Dermis blood vessel endothelial cell (primary cell): ENCODE measurements at regions not wholly inside any gene's neighbourhood (a gene's known extent, or its start where the extent isn't known, plus 50 kb on each side); places are given as distances from the start of the nearest gene placed in this dataset.
"Not testable (repeated sequence)": the region's sequence is repeated elsewhere in the genome, so short reads cannot be mapped to it uniquely, and the experiment has no call there.

Experiments used
- DNase-seq: peaks from one replicate; pipeline ENCODE4 v3.0.0; 2010

DNA sequence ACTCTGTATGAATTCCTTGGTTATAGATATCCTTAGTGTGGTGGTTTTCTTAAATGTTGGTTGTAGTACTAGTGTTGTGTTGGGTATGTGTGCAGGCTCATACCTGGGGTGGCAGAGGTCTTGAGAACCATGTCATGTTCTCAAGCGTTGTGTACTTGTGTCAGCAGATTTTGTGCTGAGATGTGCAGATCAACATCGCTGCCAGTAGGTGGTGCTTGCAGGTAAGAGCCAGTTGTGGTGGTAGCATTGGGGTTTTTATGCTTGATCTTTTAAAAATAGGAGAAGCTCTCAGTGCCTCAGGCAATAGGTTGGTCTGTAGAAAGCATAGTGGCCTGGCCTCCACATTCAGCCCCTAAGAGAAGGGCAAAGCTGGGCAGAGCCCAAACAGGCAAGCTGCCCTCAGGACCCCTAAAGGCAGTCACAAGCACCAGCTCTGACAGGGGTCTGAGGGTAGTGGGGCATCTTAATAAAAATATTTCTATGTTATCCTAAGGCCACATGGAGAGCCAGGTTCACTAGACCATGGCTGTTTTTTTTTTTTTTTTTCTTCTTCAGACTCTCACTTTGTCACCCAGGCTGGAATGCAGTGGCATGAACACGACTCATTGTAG lies 164.0 kb downstream of the IL20RB start:
- peak; percentile 74 for DNase-seq

DNA sequence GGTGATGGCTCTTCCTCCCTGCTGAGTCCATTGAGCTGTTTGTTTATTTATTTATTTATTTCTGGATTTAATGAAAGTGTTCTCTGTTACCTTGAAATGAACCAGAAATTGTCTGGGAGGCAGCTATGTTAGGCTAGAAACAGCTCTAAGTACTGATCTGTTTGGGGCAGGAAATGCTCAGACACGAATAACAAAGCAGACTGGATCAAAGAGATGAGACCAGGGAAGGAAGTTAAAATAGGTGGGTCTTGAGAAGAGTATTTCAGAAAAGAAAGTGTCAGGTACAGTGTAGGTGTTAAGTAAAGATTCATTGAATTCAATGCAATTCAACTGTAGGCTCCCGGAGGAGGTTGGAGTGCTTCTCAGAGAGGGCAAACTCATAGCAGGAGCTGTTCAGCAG lies 173.3 kb downstream of the IL20RB start:
- DNase-seq: no peak

DNA sequence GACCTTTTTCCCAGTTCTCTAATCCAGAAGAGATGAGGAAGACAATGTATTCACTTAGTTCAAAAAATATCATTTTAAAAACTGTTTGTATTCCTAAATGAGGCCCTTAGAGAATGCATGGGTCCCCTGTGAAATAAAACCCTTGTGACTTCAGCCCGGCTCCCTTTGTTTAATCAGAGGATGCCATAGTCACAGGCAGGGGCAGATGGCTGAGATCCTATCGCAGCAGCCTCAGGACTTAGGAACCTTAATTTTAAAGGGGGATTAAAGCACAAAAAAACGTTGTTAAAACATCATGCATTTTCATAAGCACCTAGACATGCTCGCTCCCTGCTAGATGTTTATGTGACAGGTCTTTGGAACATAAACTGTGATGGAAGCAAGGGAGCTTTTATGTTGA lies 176.6 kb downstream of the IL20RB start:
- DNase-seq: no peak

DNA sequence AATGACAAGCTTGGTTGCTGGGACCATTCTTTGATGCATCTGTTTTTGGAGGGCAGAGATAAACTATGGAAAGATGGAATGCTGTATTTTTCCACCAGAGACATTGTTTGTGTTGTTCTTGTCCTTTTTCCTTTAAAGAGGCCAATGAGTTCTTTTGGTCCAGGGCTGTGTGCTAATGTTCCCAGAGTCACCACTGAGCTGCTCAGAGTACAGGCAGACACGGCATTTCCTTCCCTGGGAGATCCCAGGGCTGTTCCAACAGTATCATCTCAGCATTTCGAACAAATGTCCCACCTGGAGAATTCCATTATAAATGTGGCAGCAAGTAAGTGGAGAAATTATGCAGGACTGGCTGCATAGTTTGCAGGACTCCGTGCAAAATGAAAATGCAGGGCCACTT lies 190.6 kb downstream of the IL20RB start:
- no peak for DNase-seq

DNA sequence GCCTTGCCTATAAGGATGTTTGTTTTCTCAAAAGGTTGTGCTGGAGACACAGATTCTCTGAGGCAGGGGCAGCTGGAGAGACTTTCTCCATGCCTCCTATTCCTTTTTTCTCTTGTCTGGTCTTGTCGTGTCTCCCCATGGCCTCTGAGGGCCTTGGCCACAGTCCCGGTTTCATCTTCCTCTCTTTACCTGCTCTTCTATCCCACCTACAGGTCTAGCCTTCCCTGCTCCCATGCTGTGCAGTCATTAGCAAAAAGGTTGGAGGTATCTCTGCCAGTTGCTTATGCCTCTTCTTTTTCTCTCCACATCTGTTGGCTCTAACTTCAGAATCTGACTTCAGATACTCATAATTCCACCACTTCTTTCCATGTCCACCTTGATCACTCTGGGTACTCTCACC lies 191.1 kb downstream of the IL20RB start:
- no peak for DNase-seq

DNA sequence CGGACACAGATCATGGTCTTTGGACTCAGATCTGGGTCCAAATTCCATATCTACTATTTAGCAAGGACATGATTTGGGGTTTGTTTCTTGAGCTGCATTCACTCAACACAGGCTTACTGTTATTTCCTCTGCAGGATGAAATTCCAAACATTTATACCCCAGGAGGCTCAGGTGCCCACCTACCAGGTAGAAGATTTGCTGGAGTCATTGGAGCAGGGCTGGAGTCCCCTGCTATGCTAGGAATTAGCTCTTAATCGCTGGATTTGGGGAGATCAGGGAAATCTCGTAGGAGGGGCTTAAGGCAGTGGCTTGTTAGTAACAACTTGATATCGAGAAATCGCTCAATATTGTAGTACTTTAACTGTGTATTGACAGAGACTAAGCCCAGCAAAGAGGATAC lies 193.0 kb downstream of the IL20RB start:
- DNase-seq: no peak

DNA sequence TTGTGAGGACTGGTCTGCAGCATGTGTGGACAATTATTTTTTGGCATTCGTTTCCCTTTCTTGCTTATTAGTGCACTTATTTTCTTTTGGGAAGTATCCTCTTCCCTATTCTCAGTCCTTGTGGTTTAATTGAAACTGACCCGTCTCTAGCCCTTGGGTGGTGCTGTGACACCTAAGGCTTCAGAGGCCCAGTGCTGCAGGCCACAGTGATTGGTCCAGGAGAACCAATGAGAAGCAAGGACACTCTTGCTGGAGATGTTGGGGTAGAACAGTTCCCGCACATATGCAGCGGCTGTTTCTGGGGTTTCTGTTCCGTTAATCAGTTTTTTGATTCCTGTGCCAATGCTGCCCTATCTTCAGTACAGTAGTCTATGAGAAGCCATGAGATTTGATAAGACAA lies 195.3 kb downstream of the IL20RB start:
- not testable (repeated sequence) for DNase-seq

DNA sequence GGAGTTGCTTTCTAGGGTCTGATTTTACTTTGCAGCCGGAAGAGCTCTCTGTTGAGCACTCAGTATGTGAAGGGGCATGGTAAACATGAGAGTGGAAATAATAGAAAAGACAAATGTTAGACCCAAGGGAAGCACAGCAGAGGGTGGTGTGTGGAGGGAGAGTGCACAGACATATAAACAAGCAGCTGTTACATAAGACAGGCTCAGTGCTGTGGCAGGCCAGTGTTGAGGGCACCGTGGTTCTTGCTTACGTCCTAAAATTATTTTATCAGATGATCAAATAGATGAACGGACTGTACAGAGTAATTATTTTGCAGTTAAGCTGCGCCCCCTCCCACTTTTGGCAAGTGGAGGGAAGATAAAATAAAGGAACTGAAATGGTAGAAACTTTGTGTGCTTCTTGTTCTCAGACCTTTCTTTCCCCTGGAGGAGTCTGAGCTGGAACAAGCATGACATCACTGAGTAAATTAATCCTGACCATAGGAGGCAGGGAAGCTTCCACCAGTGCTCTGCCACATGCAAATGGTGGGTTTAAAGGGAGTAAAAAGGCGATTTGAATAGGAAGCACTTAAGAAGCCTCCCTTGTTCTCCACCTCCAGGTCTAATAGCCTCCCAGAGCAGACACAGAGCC lies 205.6 kb downstream of the IL20RB start:
- no peak for DNase-seq

DNA sequence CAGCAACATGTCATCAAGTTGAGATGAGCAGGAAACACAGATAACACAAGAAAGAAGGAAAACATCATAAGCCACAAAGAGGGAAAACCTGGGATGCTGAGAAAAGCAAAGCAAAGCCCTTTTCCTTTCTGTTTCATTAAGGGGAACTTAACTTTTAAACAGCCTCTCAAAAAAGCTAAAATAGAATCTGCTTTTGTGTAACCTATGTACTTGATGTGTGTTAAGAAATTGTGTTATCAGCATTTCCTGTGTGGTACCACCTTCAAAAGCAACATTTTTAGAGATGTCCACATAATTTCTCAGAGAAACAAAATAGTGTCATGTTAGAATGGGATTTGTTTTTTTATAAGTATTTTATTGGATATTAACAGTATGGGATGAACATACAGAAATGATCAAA lies 206.2 kb downstream of the IL20RB start:
- no peak for DNase-seq

DNA sequence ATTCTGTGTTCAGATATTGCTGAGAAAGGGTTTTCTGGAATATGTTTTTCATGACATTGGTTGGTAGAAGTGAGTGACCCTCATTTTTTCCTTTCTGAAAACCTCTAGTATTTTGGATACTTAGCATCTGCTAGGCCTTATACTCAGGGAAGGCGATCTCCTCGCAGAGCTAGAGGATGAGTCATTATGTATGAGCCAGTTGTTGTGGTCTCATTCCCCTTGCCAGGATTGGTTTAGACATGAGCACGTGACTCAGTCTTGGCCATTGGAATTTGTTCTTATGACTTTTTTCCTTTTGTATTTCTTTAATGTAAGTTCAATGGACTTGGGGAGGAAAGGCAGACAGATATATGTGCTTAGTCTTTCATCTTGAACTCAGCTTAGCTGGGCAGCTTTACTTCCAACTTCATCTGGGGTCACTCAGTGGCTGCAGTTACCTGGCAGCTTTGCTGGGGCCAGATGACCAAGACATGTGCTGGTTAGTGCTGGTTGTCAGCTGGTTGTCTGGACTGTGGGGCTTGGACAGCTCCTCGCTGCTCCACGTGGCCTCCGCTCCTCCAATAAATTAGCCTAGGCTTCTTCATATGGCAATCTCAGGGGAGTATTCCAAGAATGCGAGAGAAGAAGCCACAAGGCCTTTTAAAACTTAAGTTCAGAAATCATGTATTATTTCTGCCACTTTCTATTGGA lies 207.5 kb downstream of the IL20RB start:
- no peak for DNase-seq

DNA sequence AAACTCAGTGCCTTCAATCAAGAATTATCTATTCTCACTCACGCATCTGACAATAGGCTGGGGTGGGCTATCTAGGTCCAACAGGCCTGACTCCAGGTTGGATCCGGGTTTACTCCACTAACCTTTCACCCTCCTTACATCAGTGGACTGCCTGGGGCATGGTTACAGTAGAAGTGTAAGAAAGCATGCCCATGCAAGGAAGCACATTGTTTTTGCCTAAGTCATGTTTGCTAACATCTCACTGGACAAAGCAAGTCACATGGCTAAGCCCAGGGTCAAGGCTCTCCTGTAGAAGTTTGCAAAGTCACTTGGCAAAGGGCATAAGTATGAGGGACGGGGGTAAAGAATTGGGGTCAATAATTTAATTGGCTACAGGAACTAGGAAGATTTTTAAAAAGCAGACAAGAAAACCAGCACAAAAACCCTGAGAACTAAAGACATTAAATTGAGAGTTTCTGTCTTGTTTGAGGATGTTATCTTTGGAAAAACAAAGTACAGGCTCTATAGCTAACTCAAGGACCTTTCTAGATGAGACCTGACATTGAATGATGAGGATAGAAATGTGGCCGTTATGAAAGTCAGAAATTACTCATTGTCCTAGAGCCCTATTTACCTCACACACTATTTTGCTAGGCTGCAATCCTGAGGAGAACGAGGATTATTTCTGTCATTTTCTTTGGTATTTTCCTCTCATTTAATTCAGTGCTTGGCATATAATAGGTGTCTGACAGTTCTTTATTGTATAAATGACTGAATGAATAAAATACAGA lies 214.2 kb downstream of the IL20RB start:
- no peak for DNase-seq

DNA sequence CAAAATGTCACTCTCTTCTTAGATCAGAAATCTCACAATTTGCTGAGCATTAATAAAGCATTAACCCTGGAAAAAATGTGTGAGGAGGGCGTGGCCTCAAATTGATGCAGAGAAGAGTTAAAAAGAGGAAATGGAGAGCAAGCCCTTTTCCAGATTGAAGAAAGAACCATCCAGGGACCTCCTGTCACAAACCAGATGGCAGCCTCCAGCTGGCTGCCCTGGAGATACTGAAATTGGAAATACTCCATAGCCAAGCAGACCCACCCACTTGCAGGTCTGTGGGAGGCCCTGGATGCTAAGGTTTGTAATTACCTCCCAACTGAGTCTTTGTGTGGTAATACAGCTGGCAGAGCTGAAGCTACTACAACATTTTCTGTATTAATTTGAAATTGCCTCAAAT lies 214.9 kb downstream of the IL20RB start:
- no peak for DNase-seq

DNA sequence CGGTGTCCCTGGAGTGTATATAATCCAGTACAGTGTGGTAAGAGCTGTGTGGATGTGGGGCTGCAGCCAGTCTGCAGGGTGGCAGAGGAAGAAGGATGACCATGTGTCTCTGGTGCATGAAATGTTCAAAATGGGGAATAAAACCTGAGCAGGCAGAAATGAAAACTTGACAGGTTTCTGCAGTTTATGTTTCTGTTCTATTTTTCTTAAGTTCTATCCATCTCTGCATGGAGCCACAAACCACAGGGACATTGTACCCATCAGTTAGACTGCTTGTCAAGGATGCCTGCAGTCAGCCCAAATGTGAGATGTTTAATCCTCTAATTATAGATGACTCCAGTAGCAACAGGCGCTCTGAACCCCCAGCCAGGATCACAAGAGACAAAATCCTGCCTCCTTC lies 216.7 kb downstream of the IL20RB start:
- DNase-seq: no peak

DNA sequence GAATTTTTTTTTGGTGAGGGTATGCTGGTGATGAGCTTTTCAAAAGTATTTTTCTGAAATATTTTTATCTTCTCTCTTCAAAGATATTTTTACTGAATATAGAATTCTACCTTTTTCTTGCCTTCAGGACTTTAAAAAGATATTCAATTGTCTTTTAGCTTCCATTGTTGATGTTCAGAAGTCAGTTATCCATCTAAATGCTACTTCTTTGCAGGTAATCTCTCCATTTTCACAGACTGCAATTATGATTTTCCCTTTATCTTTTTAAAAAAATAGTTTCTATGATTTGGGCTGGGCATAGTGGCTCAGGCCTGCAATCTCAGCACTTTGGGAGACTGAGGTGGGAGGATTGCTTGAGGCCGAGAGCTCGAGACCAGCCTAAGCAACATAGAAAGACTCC lies 222.4 kb downstream of the IL20RB start:
- no peak for DNase-seq

DNA sequence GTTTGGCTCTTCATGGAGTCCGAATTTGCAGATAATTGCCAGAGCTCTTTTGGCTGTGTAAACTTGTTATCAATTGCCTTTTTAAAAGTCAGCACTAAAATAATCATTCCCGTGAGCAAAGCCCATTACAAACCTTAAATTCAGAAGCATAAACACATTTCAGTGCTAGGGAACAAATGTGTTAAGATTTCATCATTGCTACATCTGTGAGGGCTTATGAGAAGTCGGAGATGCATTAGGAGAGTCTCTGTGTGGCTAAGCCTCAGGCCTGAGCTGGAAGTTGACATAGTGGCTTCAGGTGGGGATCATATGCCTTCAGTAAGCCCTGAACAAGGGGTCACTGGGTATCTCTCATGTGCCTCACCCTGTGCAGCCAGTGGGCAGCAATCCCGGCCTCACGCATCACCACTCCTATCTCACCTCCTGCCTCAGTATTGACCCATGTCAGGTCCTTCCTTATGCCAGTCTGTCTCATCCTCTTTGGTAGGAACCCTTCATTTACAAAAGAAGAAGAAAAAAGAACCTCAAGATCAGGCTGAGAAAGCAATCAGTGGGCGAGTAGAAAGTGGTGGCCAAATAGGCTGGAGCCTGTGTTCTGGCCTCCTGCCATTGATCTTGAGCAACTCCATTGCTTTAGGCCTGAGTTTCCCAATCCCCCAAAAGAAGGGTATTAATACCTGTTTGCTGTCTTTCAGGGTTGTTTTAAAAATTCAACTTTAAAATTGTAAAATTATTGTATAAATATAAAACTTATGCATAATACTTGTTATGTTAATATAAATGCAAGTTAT lies 233.5 kb downstream of the IL20RB start:
- no peak for DNase-seq

DNA sequence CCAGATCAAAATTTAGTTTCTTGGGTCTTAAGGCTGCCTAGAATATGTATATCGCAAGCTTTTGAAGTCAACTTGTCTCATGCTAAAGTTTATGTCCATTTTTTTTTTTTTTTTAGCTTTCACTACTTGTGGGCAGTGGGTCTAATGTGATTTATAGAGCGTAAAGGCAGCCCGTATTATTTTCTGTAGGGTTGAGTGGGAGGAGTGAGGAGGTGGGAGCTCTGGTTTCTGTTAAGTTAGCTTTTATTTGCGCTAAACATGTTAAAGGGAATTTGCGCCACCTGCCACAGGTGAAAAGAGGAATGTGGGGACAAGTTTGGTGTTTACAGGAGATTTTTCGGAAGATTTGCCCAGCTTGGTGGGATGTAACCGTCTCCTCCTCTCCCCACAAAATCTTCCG lies 234.2 kb downstream of the IL20RB start:
- no peak for DNase-seq

DNA sequence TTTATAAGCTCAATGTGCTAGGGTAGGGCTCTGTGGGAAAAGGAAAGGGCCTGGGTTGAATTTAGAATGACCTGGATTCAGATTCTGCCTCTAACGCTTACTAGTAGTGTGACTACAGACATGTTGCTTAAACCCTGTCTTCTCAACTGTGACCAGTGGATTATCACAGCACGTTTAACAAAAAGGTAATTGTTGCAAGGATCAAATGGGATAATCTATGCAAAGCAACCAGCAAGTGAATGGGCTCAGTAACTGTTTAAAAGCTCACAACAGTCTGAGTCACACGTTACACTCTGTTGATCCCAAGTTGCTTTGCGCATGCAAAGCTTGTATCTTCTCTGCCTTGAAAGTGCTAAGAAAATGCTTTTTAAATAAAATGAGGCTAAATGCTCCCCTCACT lies 236.5 kb downstream of the IL20RB start:
- DNase-seq: no peak

DNA sequence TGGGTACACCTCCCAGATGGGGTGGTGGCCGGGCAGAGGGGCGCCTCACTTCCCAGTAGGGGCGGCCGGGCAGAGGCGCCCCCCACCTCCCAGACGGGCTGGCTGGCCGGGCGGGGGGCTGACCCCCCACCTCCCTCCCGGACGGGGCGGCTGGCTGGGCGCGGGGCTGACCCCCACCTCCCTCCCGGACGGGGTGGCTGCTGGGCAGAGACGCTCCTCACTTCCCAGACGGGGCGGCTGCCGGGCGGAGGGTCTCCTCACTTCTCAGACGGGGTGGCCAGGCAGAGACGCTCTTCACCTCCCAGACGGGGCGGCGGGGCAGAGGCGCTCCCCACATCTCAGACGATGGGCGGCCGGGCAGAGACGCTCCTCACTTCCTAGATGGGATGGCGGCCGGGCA lies 240.6 kb downstream of the IL20RB start:
- DNase-seq: not testable (repeated sequence)

DNA sequence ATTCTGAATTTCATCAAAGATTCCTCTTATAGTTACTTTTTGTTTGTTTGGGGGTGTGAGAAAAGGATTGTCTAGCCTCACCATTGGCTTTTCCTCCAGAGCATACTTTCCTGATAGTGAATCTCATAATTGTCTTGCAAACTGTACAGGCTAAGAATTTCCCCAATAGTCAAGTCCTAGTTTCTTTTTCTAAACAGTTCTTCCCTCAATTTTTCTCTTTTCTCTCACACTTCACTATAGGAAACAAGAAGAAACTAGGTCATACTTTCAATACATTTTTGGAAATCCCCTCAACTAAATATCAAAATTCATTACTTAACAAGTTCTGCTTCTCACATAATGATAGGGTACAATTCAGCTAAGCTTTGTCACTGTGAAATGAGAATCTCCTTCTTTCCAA lies 241.9 kb downstream of the IL20RB start:
- no peak for DNase-seq

DNA sequence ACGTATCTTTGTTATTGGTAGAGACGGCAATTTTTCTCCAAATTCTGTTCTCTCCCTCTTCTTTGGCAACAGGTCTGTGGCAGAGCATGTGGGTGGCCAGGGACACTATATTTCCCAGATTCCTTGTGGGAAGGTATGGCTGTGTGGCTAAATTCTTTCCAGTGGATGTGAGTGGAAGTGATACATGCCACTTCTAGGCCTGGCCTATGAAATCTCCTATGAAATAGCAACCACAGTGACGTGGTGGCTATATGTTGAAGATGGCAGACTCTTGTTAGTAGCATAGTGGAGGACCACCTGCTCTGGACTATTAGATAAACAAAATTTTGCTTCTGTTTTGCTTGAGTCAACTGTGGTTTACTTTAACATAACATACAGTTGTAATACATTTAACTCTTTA lies 243.3 kb downstream of the IL20RB start:
- DNase-seq: no peak

DNA sequence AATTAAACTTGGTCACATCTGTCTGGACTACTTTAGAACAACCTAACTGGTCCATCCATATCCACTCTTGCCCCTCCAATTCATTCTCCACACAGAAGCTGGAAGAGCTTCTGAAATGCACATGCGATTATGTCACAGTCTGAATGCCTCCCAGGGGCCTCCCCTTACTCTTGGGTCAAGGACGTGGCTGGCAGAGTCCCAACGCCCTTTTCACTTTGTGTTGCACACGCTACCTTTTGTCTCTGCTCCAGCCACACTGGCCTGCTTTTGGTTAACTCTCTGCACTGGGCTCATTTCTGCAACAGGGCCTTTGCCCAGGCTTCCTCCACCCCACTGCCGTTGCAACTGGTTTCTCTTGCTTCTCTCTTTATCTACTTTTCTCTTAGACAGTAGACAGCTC lies 245.2 kb downstream of the IL20RB start:
- no peak for DNase-seq

DNA sequence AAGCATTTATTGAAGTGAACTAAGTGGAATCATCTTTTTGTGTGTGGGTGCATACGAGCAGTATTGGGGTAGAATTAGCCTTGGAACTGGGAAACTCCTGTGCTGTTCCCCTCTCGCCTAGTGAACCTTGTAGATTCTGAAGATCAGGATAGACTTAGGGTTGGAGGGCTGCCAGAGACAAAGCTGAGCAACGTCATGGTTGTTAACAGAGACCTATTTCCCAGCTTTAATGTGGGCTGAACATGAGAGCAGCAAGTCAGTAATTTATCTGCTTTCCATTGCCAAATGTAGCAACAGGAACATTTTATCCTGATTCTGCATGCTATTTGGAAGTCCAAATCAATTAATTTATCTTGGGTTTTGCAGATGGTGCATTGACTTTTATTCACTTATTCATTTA lies 246.6 kb downstream of the IL20RB start:
- DNase-seq: no peak
